ENCODE measurements at regions not wholly inside any gene's neighbourhood (a gene's known extent, or its start where the extent isn't known, plus 50 kb on each side); places are given as distances from the start of the nearest gene placed in this dataset.

GRCh38 chr3:166307756-166308350, 470.6 kb upstream of the BCHE start:
- no peak overlapping the region for H2AFZ ChIP-seq (ENCODE audit: low read depth, low read length)
- in situ Hi-C loops (cut with MboI) (no loop called here), intact Hi-C loops (cut with micrococcal nuclease) (no loop called here)
- TF ChIP-seq MTF1 (CRISPR knock-in tag; IDR thresholded peaks at IDR 0.05; ENCODE audit: borderline replicate concordance) (no peak), ZNF77 (CRISPR knock-in tag; IDR thresholded peaks at IDR 0.05) (no peak)
- no peak for DNase-seq (ENCODE audit: extremely low read depth in 1 of 4, low spot score in 3 of 4)
- H3K9ac ChIP-seq (ENCODE audit: insufficient read depth in 1 of 2, low read depth in 2 of 2, low read length in 2 of 2), result no peak overlapping the region
- no peaks in the 10 kb centered on the region for H3K36me3 ChIP-seq (ENCODE audit: control insufficient read depth, insufficient read depth, low read length)
- no peak for FAIRE-seq
- no peaks in the 10 kb centered on the region for H3K27me3 ChIP-seq (ENCODE audit: control insufficient read depth in 2 of 2, insufficient read depth in 2 of 2, low read length in 2 of 2)
- no TSS peak for BruUV-seq (replicated peaks)
- no peaks in the 10 kb centered on the region for H3K79me2 ChIP-seq (ENCODE audit: control insufficient read depth, insufficient read depth, low read length)
- H3K27ac ChIP-seq (ENCODE audit: extremely low read depth, low read depth, low read length), result no peak overlapping the region
- no peak overlapping the region for H3K4me3 ChIP-seq
- ChIA-PET CTCF (ENCODE audit: low intra/inter-chr PET ratio) (no interaction called here), POLR2A (no interaction called here)
- H3K9me3 ChIP-seq (replicated peaks; ENCODE audit: control insufficient read depth, insufficient read depth, low read depth, low read length), result no peaks in the 10 kb centered on the region
- WGBS (ENCODE audit: insufficient coverage, low coverage, missing lambda C conversion rate), result 5% methylated on average over 3 of the region's 3 CpGs
- no peak for ATAC-seq
- no peaks in the 10 kb centered on the region for H3K4me1 ChIP-seq (replicated peaks in 1 of 2; ENCODE audit: control insufficient read depth in 2 of 2, insufficient read depth in 2 of 2, low read length in 2 of 2)
- no peak overlapping the region for H3K4me2 ChIP-seq (ENCODE audit: insufficient read depth, low read length)
- H3K9me1 ChIP-seq (ENCODE audit: control insufficient read depth, insufficient read depth, low read length), result no peaks in the 10 kb centered on the region
- H4K20me1 ChIP-seq (replicated peaks; ENCODE audit: control insufficient read depth, insufficient read depth, low read length), result no peaks in the 10 kb centered on the region

DNA sequence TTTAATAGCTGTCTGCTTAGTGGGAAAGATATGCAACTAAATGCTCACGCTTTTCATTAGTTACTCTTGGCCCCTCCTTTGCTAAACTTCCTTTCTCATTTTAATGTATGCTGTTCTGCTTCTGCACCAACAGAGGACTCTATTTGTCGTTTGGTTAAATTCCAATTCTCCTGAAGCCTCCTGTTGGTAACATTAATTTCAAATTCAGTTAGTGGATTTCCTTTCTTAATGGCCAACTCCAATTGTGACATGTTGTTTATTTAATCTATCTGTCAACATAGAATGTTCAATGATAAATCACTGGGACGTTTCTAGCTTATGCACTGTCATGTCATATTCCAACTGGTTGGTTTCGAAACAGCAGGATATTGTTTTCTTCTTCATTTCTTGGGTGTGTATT, 467.4 kb upstream of the BCHE start:
- Histone ChIP-seq H3K9ac (ENCODE audit: insufficient read depth in 1 of 2, low read depth in 2 of 2, low read length in 2 of 2) (no peak overlapping the region), H3K4me1 (replicated peaks in 1 of 2; ENCODE audit: control insufficient read depth in 2 of 2, insufficient read depth in 2 of 2, low read length in 2 of 2) (no peaks in the 10 kb centered on the region), H3K36me3 (ENCODE audit: control insufficient read depth, insufficient read depth, low read length) (no peaks in the 10 kb centered on the region), H3K9me3 (replicated peaks; ENCODE audit: control insufficient read depth, insufficient read depth, low read depth, low read length) (no peaks in the 10 kb centered on the region), H3K27ac (ENCODE audit: extremely low read depth, low read depth, low read length) (no peak overlapping the region), H3K27me3 (ENCODE audit: control insufficient read depth in 2 of 2, insufficient read depth in 2 of 2, low read length in 2 of 2) (no peaks in the 10 kb centered on the region), H3K9me1 (ENCODE audit: control insufficient read depth, insufficient read depth, low read length) (no peaks in the 10 kb centered on the region), H3K4me3 (no peak overlapping the region), H3K4me2 (ENCODE audit: insufficient read depth, low read length) (no peak overlapping the region), H2AFZ (ENCODE audit: low read depth, low read length) (no peak overlapping the region), H4K20me1 (replicated peaks; ENCODE audit: control insufficient read depth, insufficient read depth, low read length) (no peaks in the 10 kb centered on the region), H3K79me2 (ENCODE audit: control insufficient read depth, insufficient read depth, low read length) (no peaks in the 10 kb centered on the region)
- no peak for DNase-seq (ENCODE audit: extremely low read depth in 1 of 4, low spot score in 3 of 4)
- BruUV-seq (replicated peaks), result no TSS peak
- ATAC-seq, result no peak
- in situ Hi-C loops (cut with MboI), result no loop called here
- CTCF ChIA-PET (ENCODE audit: low intra/inter-chr PET ratio), result no interaction called here
- 9% methylated on average over 4 of the region's 4 CpGs for WGBS (ENCODE audit: insufficient coverage, low coverage, missing lambda C conversion rate)
- intact Hi-C loops (cut with micrococcal nuclease), result no loop called here
- POLR2A ChIA-PET, result no interaction called here
- TF ChIP-seq RAD21 (CRISPR knock-in tag; conservative IDR thresholded peaks at IDR 0.05 in 1 of 2, IDR thresholded peaks at IDR 0.05 in 1 of 2) (peak in 1 of 2 experiments; percentile 43; a peak in 1 of 4 replicates), MEIS2 (IDR thresholded peaks at IDR 0.05; ENCODE audit: partially characterized antibody) (peak; percentile 61), BCL6 (CRISPR knock-in tag; IDR thresholded peaks at IDR 0.05) (no peak), LARP7 (IDR thresholded peaks at IDR 0.05) (no peak), PBX2 (CRISPR knock-in tag; IDR thresholded peaks at IDR 0.05; ENCODE audit: low read depth) (no peak), PBX2 (tag; conservative IDR thresholded peaks at IDR 0.05; ENCODE audit: low read depth) (peak; percentile 75)
- FAIRE-seq, result no peak

Data from K562 (cell line).